Sigmoid colon (tissue), 6 donors: ENCODE measurements at regions not wholly inside any gene's neighbourhood (a gene's known extent, or its start where the extent isn't known, plus 50 kb on each side); places are given as distances from the start of the nearest gene placed in this dataset.
"Not testable (repeated sequence)": the region's sequence is repeated elsewhere in the genome, so short reads cannot be mapped to it uniquely, and the experiment has no call there.

Experiments used
- DNase-seq: peaks from one replicate; pipeline ENCODE4 v3.0.0-alpha.2; 2019
- H3K27ac ChIP-seq, 4 donors: fragments of 200-600 bp; sonication (generic); one replicate each; pipeline ENCODE4 v1.5.1; 2016 to 2019; ENCODE audit warnings: mild to moderate bottlenecking in 1 of 4
- H3K27me3 ChIP-seq, 3 donors: fragments of 200-600 bp; sonication (generic); one replicate each; pipeline ENCODE4 v1.5.1; 2019; ENCODE audit warnings: mild to moderate bottlenecking in 1 of 3
- H3K36me3 ChIP-seq, 4 donors: fragments of 200-600 bp; sonication (generic); one replicate each; pipeline ENCODE4 v1.5.1; 2016 to 2019
- H3K4me1 ChIP-seq, 4 donors: fragments of 200-600 bp; sonication (generic); one replicate each; pipeline ENCODE4 v1.5.1; 2017 to 2019
- H3K4me3 ChIP-seq, 4 donors: fragments of 200-600 bp; sonication (generic); one replicate each; pipeline ENCODE4 v1.5.1; 2017 to 2019; ENCODE audit warnings: mild to moderate bottlenecking in 2 of 4, moderate library complexity in 1 of 4
- H3K9me3 ChIP-seq, 4 donors: fragments of 200-600 bp in 3 of 4; sonication (generic) in 3 of 4; one replicate each; pipeline versions ENCODE4 v1.5.1 to v1.6.1; 2013 to 2019
- CTCF ChIP-seq, 4 experiments: fragments of 450-650 bp in 3 of 4; fragments of 200-600 bp in 1 of 4; IDR thresholded peaks; one replicate each; pipeline ENCODE4 v1.5.1; 2016 to 2019; ENCODE audit warnings: antibody characterized with exemption in 4 of 4, mild to moderate bottlenecking in 3 of 4, moderate library complexity in 2 of 4
- EP300 ChIP-seq, 4 donors: sonication (generic); formaldehyde crosslinking; IDR thresholded peaks; one replicate each; pipeline ENCODE4 v1.6.1; 2017; ENCODE audit warnings: antibody characterized with exemption in 4 of 4
- POLR2A ChIP-seq, 2 donors: fragments of 450-650 bp; IDR thresholded peaks; one replicate each; pipeline ENCODE4 v1.6.1; 2016; ENCODE audit warnings: antibody characterized with exemption in 2 of 2, mild to moderate bottlenecking in 2 of 2, moderate library complexity in 2 of 2
- POLR2AphosphoS5 ChIP-seq, 4 donors: sonication (generic); formaldehyde crosslinking; IDR thresholded peaks; one replicate each; pipeline ENCODE4 v1.6.1; 2017; ENCODE audit warnings: antibody characterized with exemption in 4 of 4
- WGBS, 2 donors: extraction: QIAGEN DNeasy Blood & Tissue Kit; methylation state at CpG; one replicate each; pipeline ENCODE4 v1.1.7; 2013; 5-methylcytosine and 5-hydroxymethylcytosine counted together
- intact Hi-C: fragments of 100-400 bp; cut with DNase I; formaldehyde crosslinking; loops from one replicate; pipeline ENCODE4 v1.15.1; 2023
- donor health status: healthy with polysubstance abuse.
- donor health status: healthy.

GRCh38 chrX:65392284-65392683 is 142.3 kb downstream of the LAS1L start:
- no peaks in the 10 kb centered on the region for H3K27me3 ChIP-seq
- no peak for DNase-seq
- H3K9me3 ChIP-seq, result peaks cover 0 to 7% (median 0%) of the 10 kb centered on the region in 4 donors
- H3K27ac ChIP-seq, result no peak overlapping the region
- 96 to 98% methylated on average over 21 of the region's 21 CpGs for WGBS, 2 donors
- no peaks in the 10 kb centered on the region for H3K4me1 ChIP-seq
- H3K36me3 ChIP-seq, result no peaks in the 10 kb centered on the region
- TF ChIP-seq CTCF (IDR thresholded peaks at IDR 0.05), result no peak
- no peak for TF ChIP-seq POLR2AphosphoS5 (IDR thresholded peaks at IDR 0.05)
- TF ChIP-seq POLR2A (IDR thresholded peaks at IDR 0.05), result no peak
- TF ChIP-seq EP300 (IDR thresholded peaks at IDR 0.05), result no peak
- no peak overlapping the region for H3K4me3 ChIP-seq
- intact Hi-C loops, result no loop called here

- H3K27me3 ChIP-seq, result not testable (repeated sequence)
These were observed 145.5 kb downstream of the LAS1L start for GRCh38 chrX:65389120-65389519.

More at GRCh38 chrX:65389120-65389519, 145.5 kb downstream of the LAS1L start:
- H3K4me1 ChIP-seq, intact Hi-C loops, DNase-seq, H3K36me3 ChIP-seq, H3K9me3 ChIP-seq, H3K27ac ChIP-seq, H3K4me3 ChIP-seq: not testable (repeated sequence)
- WGBS, 2 donors, result 92 to 95% methylated on average over 8 of the region's 8 CpGs
